Trophoblast cell (in vitro differentiated cells and primary cell): ENCODE measurements at regions not wholly inside any gene's neighbourhood (a gene's known extent, or its start where the extent isn't known, plus 50 kb on each side); places are given as distances from the start of the nearest gene placed in this dataset.

ENCODE experiments used
- DNase-seq, 2 donors: peaks; one replicate each; pipeline ENCODE4 v3.0.0-alpha.2; 2016
- H2AFZ ChIP-seq: 2 replicates; pipeline ENCODE4 v1.6.1; 2013; ENCODE audit warnings: low read length, moderate library complexity, mild to moderate bottlenecking; ENCODE audit not compliant: insufficient read depth, poor library complexity
- H2AK5ac ChIP-seq: 2 replicates; pipeline ENCODE4 v1.6.1; 2013; ENCODE audit warnings: mild to moderate bottlenecking, low read length
- H2BK120ac ChIP-seq: 2 replicates; pipeline ENCODE4 v1.6.1; 2013; ENCODE audit warnings: low read length, mild to moderate bottlenecking, moderate library complexity; ENCODE audit not compliant: insufficient read depth, poor library complexity
- H2BK12ac ChIP-seq: 2 replicates; pipeline ENCODE4 v1.6.1; 2013; ENCODE audit warnings: mild to moderate bottlenecking, low read length, moderate library complexity
- H2BK5ac ChIP-seq: 2 replicates; pipeline ENCODE4 v1.6.1; 2013; ENCODE audit warnings: low read length, low read depth, moderate library complexity, mild to moderate bottlenecking; ENCODE audit not compliant: poor library complexity
- H3K14ac ChIP-seq: 2 replicates; pipeline ENCODE4 v1.6.1; 2013; ENCODE audit warnings: mild to moderate bottlenecking, low read length
- H3K18ac ChIP-seq: 2 replicates; pipeline ENCODE4 v1.6.1; 2013; ENCODE audit warnings: mild to moderate bottlenecking, low read length
- H3K23ac ChIP-seq: 2 replicates; pipeline ENCODE4 v1.6.1; 2013; ENCODE audit warnings: low read length
- H3K27ac ChIP-seq: 2 replicates; pipeline ENCODE4 v1.5.1; 2013; ENCODE audit warnings: low read depth, mild to moderate bottlenecking, inconsistent platforms, low read length, moderate library complexity
- H3K27me3 ChIP-seq: 2 replicates; pipeline ENCODE4 v1.6.1; 2013; ENCODE audit warnings: inconsistent platforms, mild to moderate bottlenecking, low read length, moderate library complexity; ENCODE audit not compliant: insufficient read depth
- H3K36me3 ChIP-seq, 2 experiments: 1 replicate in 1 of 2; 2 replicates in 1 of 2; pipeline ENCODE4 v1.6.1; 2013; ENCODE audit warnings: low read length in 2 of 2, mild to moderate bottlenecking in 2 of 2, moderate library complexity in 1 of 2; ENCODE audit not compliant: insufficient read depth in 2 of 2, control insufficient read depth in 1 of 2
- H3K4ac ChIP-seq: 2 replicates; pipeline ENCODE4 v1.6.1; 2013; ENCODE audit warnings: low read depth, mild to moderate bottlenecking, low read length, moderate library complexity
- H3K4me1 ChIP-seq, 2 experiments: 1 replicate in 1 of 2; 2 replicates in 1 of 2; pipeline ENCODE4 v1.6.1; 2013; ENCODE audit warnings: low read length in 2 of 2, mild to moderate bottlenecking in 2 of 2, moderate library complexity in 1 of 2; ENCODE audit not compliant: insufficient read depth in 2 of 2, control insufficient read depth in 1 of 2
- H3K4me2 ChIP-seq: 2 replicates; pipeline ENCODE4 v1.6.1; 2013; ENCODE audit warnings: inconsistent platforms, mild to moderate bottlenecking, low read length, moderate library complexity
- H3K4me3 ChIP-seq: 2 replicates; pipeline ENCODE4 v1.5.1; 2013; ENCODE audit warnings: mild to moderate bottlenecking, low read depth, low read length, inconsistent platforms
- H3K79me1 ChIP-seq: one replicate; pipeline ENCODE4 v1.6.1; 2013; ENCODE audit warnings: low read length
- H3K79me2 ChIP-seq: 2 replicates; pipeline ENCODE4 v1.6.1; 2013; ENCODE audit warnings: low read length, mild to moderate bottlenecking; ENCODE audit not compliant: control insufficient read depth, insufficient read depth, poor library complexity
- H3K9ac ChIP-seq: 2 replicates; pipeline ENCODE4 v1.6.1; 2013; ENCODE audit warnings: mild to moderate bottlenecking, low read length
- H3K9me3 ChIP-seq: 2 replicates; pipeline ENCODE4 v1.6.1; 2013; ENCODE audit warnings: low read depth, mild to moderate bottlenecking, control low read depth, inconsistent platforms, low read length; ENCODE audit not compliant: insufficient read depth
- H4K12ac ChIP-seq: 2 replicates; pipeline ENCODE4 v1.6.1; 2013; ENCODE audit warnings: low read depth, mild to moderate bottlenecking, low read length, moderate library complexity
- H4K8ac ChIP-seq: 2 replicates; pipeline ENCODE4 v1.6.1; 2013; ENCODE audit warnings: low read depth, mild to moderate bottlenecking, low read length, moderate library complexity
- H4K91ac ChIP-seq: one replicate; pipeline ENCODE4 v1.6.1; 2013; ENCODE audit warnings: low read depth, mild to moderate bottlenecking, low read length, moderate library complexity
- WGBS: extraction: QIAGEN DNeasy Blood & Tissue Kit; methylation state at CpG from one replicate; pipeline ENCODE4 v1.1.7; 2013; ENCODE audit warnings: missing lambda C conversion rate; ENCODE audit not compliant: insufficient read length, insufficient coverage; ENCODE audit errors: extremely low coverage; 5-methylcytosine and 5-hydroxymethylcytosine counted together

DNA sequence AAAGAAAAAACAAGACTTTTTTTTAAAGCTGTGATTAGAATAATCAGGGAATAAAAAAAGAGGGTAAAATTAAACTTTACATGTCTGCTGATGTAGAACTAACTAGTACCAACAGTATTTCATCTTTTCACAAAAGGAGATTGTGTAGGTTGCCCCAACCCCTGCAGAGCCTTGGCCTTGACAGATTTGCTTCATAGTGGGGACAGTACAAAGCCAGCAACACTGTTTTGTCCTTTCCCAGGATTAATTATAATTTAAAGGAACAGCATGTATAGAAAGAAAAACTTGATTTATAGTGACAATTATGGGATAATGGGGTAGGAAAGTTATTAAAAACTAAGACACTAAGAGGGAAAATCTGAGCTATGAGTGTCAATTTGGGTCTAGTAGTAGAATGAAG is 604.0 kb downstream of the GALC start:
- H2AFZ ChIP-seq = no peak overlapping the region
- no peak overlapping the region for H3K4me3 ChIP-seq
- no peaks in the 10 kb centered on the region for H3K79me1 ChIP-seq
- no peak overlapping the region for H2BK120ac ChIP-seq
- H3K14ac ChIP-seq = no peak overlapping the region
- no peak overlapping the region for H2BK12ac ChIP-seq
- no peak overlapping the region for H3K4ac ChIP-seq
- H3K18ac ChIP-seq = no peak overlapping the region
- H4K91ac ChIP-seq = no peak overlapping the region
- no peaks in the 10 kb centered on the region for H3K27me3 ChIP-seq
- H4K8ac ChIP-seq = no peak overlapping the region
- no peaks in the 10 kb centered on the region for H3K36me3 ChIP-seq
- no peak overlapping the region for H2BK5ac ChIP-seq
- DNase-seq = no peak
- H3K79me2 ChIP-seq = no peaks in the 10 kb centered on the region
- H3K27ac ChIP-seq = no peak overlapping the region
- no peak overlapping the region for H3K4me2 ChIP-seq
- peaks cover 2% of the 10 kb centered on the region for H3K9me3 ChIP-seq
- H3K23ac ChIP-seq = no peak overlapping the region
- no peaks in the 10 kb centered on the region for H3K4me1 ChIP-seq
- H3K9ac ChIP-seq = no peak overlapping the region
- H2AK5ac ChIP-seq = no peak overlapping the region
- H4K12ac ChIP-seq = no peak overlapping the region

DNA sequence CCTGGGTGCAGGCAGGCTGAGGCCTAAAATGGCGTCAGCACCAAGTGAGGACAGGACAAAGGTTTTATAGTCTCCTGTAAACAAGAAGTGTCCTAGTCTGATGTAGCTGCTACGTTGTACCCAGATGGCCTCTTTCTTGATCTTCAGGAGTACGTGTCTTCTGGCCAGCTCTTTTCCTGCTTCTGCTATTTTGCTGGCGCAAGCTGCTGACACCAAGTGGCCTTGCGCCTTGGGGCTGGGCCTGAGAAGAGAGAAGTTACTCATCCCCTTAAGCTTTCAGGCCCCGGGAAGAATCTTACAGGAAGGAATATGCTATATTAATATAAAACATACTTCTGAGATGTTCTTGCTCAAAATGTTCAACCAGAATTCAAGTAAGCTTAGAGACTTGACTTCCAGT is 605.2 kb downstream of the GALC start:
- no peak for DNase-seq
- no peak overlapping the region for H2BK12ac ChIP-seq
- H3K27ac ChIP-seq = no peak overlapping the region
- no peak overlapping the region for H3K18ac ChIP-seq
- H3K4me1 ChIP-seq = no peaks in the 10 kb centered on the region
- no peak overlapping the region for H3K4me2 ChIP-seq
- no peak overlapping the region for H3K14ac ChIP-seq
- H3K79me2 ChIP-seq = no peaks in the 10 kb centered on the region
- H3K9me3 ChIP-seq = no peaks in the 10 kb centered on the region
- no peaks in the 10 kb centered on the region for H3K79me1 ChIP-seq
- no peaks in the 10 kb centered on the region for H3K36me3 ChIP-seq
- no peak overlapping the region for H2AFZ ChIP-seq
- no peak overlapping the region for H2AK5ac ChIP-seq
- H4K8ac ChIP-seq = no peak overlapping the region
- no peak overlapping the region for H4K91ac ChIP-seq
- H3K23ac ChIP-seq = no peak overlapping the region
- H3K9ac ChIP-seq = no peak overlapping the region
- no peak overlapping the region for H2BK120ac ChIP-seq
- H4K12ac ChIP-seq = no peak overlapping the region
- H3K4me3 ChIP-seq = no peak overlapping the region
- WGBS = no CpG with 5 or more reads among the region's 6 CpGs
- H3K4ac ChIP-seq = no peak overlapping the region
- H2BK5ac ChIP-seq = no peak overlapping the region
- H3K27me3 ChIP-seq = no peaks in the 10 kb centered on the region

GRCh38 chr14:87386524-87386923 is 606.5 kb downstream of the GALC start:
- Histone ChIP-seq H3K4me2 (no peak overlapping the region), H3K27ac (no peak overlapping the region), H3K18ac (no peak overlapping the region), H3K14ac (no peak overlapping the region), H2BK12ac (no peak overlapping the region), H2BK120ac (no peak overlapping the region), H2AK5ac (no peak overlapping the region), H3K9me3 (no peaks in the 10 kb centered on the region), H4K8ac (no peak overlapping the region), H4K12ac (no peak overlapping the region), H3K4me1 (no peaks in the 10 kb centered on the region), H3K4ac (no peak overlapping the region), H2AFZ (no peak overlapping the region), H3K4me3 (no peak overlapping the region), H3K23ac (no peak overlapping the region), H3K79me2 (no peaks in the 10 kb centered on the region), H3K27me3 (no peaks in the 10 kb centered on the region), H2BK5ac (no peak overlapping the region), H4K91ac (no peak overlapping the region), H3K36me3 (no peaks in the 10 kb centered on the region), H3K79me1 (no peaks in the 10 kb centered on the region), H3K9ac (no peak overlapping the region)
- DNase-seq = no peak

DNA sequence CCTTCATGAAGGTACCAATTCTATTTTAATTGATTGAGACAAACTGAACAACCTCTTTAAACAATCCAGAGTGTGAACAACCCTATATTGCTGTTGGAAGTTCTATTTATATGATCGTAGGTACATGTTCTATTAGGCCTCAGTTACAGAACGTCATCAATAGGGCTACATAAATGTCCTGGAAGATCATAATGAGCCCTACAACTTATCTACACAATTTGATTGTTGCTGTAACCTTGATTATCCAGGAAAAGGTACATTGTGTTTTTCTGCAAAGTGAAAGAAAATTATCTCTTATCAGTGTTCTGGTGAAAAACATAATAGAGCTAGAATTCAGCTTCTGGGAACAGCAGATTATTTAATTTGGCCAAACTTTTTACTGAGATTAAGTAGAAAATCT is 612.9 kb downstream of the GALC start:
- no peaks in the 10 kb centered on the region for H3K4me1 ChIP-seq
- H3K9me3 ChIP-seq = no peaks in the 10 kb centered on the region
- H3K79me2 ChIP-seq = no peaks in the 10 kb centered on the region
- no peak overlapping the region for H3K14ac ChIP-seq
- no peaks in the 10 kb centered on the region for H3K27me3 ChIP-seq
- H3K27ac ChIP-seq = no peak overlapping the region
- H2BK120ac ChIP-seq = no peak overlapping the region
- no peak overlapping the region for H4K8ac ChIP-seq
- no peak overlapping the region for H3K9ac ChIP-seq
- H3K4ac ChIP-seq = no peak overlapping the region
- DNase-seq = no peak
- no peak overlapping the region for H2BK5ac ChIP-seq
- no peak overlapping the region for H4K12ac ChIP-seq
- H2BK12ac ChIP-seq = no peak overlapping the region
- WGBS = no CpG with 5 or more reads among the region's 2 CpGs
- H4K91ac ChIP-seq = no peak overlapping the region
- H3K79me1 ChIP-seq = no peaks in the 10 kb centered on the region
- no peaks in the 10 kb centered on the region for H3K36me3 ChIP-seq
- no peak overlapping the region for H3K23ac ChIP-seq
- H3K18ac ChIP-seq = no peak overlapping the region
- H2AFZ ChIP-seq = no peak overlapping the region
- no peak overlapping the region for H3K4me2 ChIP-seq
- H2AK5ac ChIP-seq = no peak overlapping the region
- H3K4me3 ChIP-seq = no peak overlapping the region

DNA sequence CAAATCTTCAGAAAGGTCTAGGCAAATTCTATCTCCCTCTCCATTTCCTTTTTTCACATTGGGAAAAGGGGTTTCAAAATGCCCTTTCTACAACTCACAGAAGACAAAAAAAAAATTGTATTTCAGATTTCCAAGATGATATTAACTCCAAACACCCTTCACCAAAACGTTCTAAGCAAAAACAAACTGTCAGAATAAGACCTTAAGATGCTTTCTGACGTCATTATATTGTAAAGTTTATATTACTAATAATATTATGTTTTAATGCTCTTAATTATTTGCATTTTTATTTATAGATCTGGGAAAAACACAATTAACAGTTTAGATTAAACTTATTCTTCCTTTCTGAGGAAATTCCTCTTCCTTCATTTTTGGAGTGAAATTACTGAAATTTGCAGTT is 624.2 kb downstream of the GALC start:
- Histone ChIP-seq H2BK12ac (no peak overlapping the region), H4K12ac (no peak overlapping the region), H3K4me2 (no peak overlapping the region), H3K4me1 (no peaks in the 10 kb centered on the region), H3K4me3 (no peak overlapping the region), H3K9me3 (peaks cover 4% of the 10 kb centered on the region), H3K36me3 (no peaks in the 10 kb centered on the region), H3K79me2 (no peaks in the 10 kb centered on the region), H3K14ac (no peak overlapping the region), H3K4ac (no peak overlapping the region), H3K27ac (no peak overlapping the region), H3K18ac (no peak overlapping the region), H3K9ac (no peak overlapping the region), H4K8ac (no peak overlapping the region), H3K27me3 (no peaks in the 10 kb centered on the region), H2BK120ac (no peak overlapping the region), H2AK5ac (no peak overlapping the region), H2AFZ (no peak overlapping the region), H2BK5ac (no peak overlapping the region), H4K91ac (no peak overlapping the region), H3K23ac (no peak overlapping the region), H3K79me1 (no peaks in the 10 kb centered on the region)
- DNase-seq = no peak
- no CpG with 5 or more reads among the region's 2 CpGs for WGBS
